ENCODE measurements at regions not wholly inside any gene's neighbourhood (a gene's known extent, or its start where the extent isn't known, plus 50 kb on each side); places are given as distances from the start of the nearest gene placed in this dataset.

DNA sequence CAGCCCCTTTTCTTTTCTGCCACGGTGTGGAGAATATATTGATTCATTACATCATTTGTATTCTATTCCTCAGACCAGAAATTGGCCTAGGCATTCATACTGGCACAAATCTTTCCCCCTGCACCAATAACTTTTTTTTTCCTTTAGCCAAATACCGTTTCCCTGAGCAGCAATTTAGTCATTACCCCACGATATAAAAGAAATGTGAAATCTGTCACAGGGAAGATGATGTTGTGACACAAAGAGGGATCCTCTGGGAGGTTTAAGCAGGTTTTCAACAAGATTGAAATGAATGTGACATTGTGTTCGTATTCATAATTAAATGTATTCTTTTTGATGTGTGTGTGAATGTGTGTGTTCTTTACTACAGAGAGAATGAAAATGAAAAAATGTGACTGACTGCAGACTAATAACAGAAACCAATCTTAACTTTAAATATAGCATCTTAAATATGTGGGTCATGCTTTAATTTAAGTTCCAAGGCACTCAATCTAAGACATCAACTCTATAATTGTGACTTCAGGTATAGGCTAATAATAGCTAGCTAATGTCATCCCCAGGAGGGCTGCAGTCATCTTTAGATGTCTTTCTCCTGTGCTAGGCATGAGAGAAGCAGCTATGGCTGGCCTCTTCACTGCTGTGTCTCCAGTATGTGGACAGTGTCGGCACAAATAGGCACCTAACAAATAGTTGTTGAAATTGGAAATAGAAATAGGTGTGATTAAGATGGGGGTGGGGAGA lies 177.7 kb downstream of the BTBD3 start:
- no peak for TF ChIP-seq CTCF (IDR thresholded peaks at IDR 0.05; ENCODE audit: unreplicated experiment)
- Mint-ChIP-seq H3K4me1 (ENCODE audit: low read depth) (peaks cover 3% of the 10 kb centered on the region), H3K4me3 (ENCODE audit: low read depth) (no peak overlapping the region), H3K27ac (peak overlapping the region; percentile 49), H3K27me3 (no peaks in the 10 kb centered on the region), H3K36me3 (ENCODE audit: insufficient read depth) (no peaks in the 10 kb centered on the region), H3K9me3 (ENCODE audit: low read depth) (no peaks in the 10 kb centered on the region)
- no peak for DNase-seq (ENCODE audit: low spot score, unreplicated experiment)

DNA sequence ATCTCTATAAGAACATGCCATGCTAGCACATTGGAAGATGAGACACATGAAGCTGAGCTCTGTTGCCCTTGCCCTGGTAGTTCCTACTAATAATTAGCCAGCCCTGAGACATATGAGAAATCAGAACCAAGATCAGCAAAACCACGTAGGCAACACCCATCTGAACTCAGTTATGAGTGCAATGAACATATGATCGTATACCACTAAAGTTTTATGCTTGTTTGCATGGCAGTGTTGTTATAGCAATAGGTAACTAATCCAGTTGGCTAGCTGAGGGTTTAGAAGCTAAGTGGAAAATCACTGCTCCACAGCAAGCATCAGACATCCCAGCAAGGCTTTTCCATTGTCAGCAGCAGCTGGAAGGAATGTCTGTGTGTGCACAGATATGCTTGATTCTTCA lies 180.7 kb downstream of the BTBD3 start:
- H3K4me1 Mint-ChIP-seq (ENCODE audit: low read depth) = peaks cover 5% of the 10 kb centered on the region
- H3K27ac Mint-ChIP-seq = no peak overlapping the region
- H3K27me3 Mint-ChIP-seq = no peaks in the 10 kb centered on the region
- H3K4me3 Mint-ChIP-seq (ENCODE audit: low read depth) = no peak overlapping the region
- H3K36me3 Mint-ChIP-seq (ENCODE audit: insufficient read depth) = no peaks in the 10 kb centered on the region
- no peaks in the 10 kb centered on the region for H3K9me3 Mint-ChIP-seq (ENCODE audit: low read depth)
- no peak for DNase-seq (ENCODE audit: low spot score, unreplicated experiment)
- TF ChIP-seq CTCF (IDR thresholded peaks at IDR 0.05; ENCODE audit: unreplicated experiment) = no peak

- no peak overlapping the region for H3K27ac Mint-ChIP-seq
These were observed 191.2 kb downstream of the BTBD3 start for GRCh38 chr20:12108846-12109245.

GRCh38 chr20:12110274-12110673 lies 192.6 kb downstream of the BTBD3 start:
- no peaks in the 10 kb centered on the region for H3K27me3 Mint-ChIP-seq
- no peak for TF ChIP-seq CTCF (IDR thresholded peaks at IDR 0.05; ENCODE audit: unreplicated experiment)
- peaks cover 5% of the 10 kb centered on the region for H3K4me1 Mint-ChIP-seq (ENCODE audit: low read depth)
- peaks cover 4% of the 10 kb centered on the region for H3K36me3 Mint-ChIP-seq (ENCODE audit: insufficient read depth)
- no peak for DNase-seq (ENCODE audit: low spot score, unreplicated experiment)
- no peak overlapping the region for H3K27ac Mint-ChIP-seq
- H3K4me3 Mint-ChIP-seq (ENCODE audit: low read depth) = no peak overlapping the region
- peaks cover 13% of the 10 kb centered on the region for H3K9me3 Mint-ChIP-seq (ENCODE audit: low read depth)

More at GRCh38 chr20:12108846-12109245, 191.2 kb downstream of the BTBD3 start:
- no peaks in the 10 kb centered on the region for H3K27me3 Mint-ChIP-seq
- TF ChIP-seq CTCF (IDR thresholded peaks at IDR 0.05; ENCODE audit: unreplicated experiment) = no peak
- DNase-seq (ENCODE audit: low spot score, unreplicated experiment) = no peak
- H3K36me3 Mint-ChIP-seq (ENCODE audit: insufficient read depth) = peaks cover 4% of the 10 kb centered on the region
- peaks cover 5% of the 10 kb centered on the region for H3K4me1 Mint-ChIP-seq (ENCODE audit: low read depth)
- no peak overlapping the region for H3K4me3 Mint-ChIP-seq (ENCODE audit: low read depth)
- peaks cover 13% of the 10 kb centered on the region for H3K9me3 Mint-ChIP-seq (ENCODE audit: low read depth)

- Mint-ChIP-seq H3K9me3 (ENCODE audit: low read depth) (peaks cover 13% of the 10 kb centered on the region), H3K27me3 (no peaks in the 10 kb centered on the region), H3K4me3 (ENCODE audit: low read depth) (no peak overlapping the region), H3K36me3 (ENCODE audit: insufficient read depth) (peaks cover 4% of the 10 kb centered on the region), H3K4me1 (ENCODE audit: low read depth) (peaks cover 5% of the 10 kb centered on the region), H3K27ac (no peak overlapping the region)
- no peak for DNase-seq (ENCODE audit: low spot score, unreplicated experiment)
- no peak for TF ChIP-seq CTCF (IDR thresholded peaks at IDR 0.05; ENCODE audit: unreplicated experiment)
These were observed 193.0 kb downstream of the BTBD3 start for GRCh38 chr20:12110711-12111110.

All from progenitor cell of endocrine pancreas (in vitro differentiated cells).